HG03280 (cell line): ENCODE measurements at regions not wholly inside any gene's neighbourhood (a gene's known extent, or its start where the extent isn't known, plus 50 kb on each side); places are given as distances from the start of the nearest gene placed in this dataset.

Experiments used
- ATAC-seq: cut with Tn5 transposase; IDR thresholded peaks from one replicate; pipeline ENCODE4 v1.9.1; 2021; ENCODE audit warnings: mild to moderate bottlenecking, moderate library complexity; ENCODE audit not compliant: unreplicated experiment

DNA sequence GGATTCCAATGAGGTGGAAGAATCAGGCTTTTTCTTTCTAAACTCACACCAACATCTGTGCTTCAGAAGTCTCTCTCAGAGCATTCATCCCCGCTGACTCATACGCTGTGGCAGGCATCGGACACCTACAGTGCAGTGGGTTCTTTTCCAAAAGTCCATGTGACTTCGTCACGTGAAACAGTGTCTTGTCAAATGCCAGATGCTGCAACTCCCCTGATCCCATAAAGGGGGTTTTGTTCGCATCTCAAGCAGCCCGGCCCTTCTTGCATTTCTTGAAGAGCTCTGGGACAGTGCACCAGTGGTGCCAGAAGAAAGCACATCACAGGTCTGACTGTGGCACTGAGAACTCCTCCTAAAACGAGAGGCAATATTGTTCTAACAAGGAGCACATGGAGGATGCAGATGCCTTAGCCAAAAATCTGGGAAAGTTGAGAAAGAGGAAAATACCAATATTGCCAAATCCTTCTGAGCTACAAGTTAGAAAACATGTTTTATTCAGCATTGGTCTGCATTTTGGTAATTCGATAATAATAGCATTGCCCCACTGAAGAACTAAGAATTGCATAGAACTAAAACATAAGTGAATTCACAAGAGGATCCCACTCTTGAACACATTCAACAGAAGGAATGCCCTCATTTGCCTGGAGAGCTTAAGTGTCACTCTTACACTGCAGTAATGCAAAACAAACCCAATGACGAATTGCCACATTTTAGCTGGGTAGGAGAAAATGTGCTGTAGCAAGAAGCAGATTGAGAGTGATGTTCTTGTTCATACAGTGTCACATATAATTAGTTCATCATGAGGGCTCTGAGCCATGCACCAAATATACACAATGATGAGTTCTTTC, 204.4 kb downstream of the CXCL12 start:
- no peak for ATAC-seq

DNA sequence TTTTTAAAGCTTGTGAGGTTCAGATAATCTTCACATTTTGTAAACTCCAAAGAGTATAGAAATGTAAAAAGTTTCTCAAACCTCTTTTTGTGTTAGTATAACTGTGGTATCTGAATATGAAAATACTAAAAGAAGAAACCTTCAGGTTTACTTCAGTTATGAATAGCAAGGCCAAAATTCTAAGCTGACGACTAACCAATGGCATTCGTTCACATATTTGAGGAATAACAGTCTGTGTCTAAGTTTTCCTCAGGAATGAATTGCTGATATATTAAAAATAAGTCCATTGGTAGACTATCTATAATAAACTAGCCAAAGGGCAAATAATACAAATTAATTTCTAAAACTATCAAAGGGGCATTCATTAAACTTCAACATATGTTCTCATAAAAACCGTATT, 206.0 kb downstream of the CXCL12 start:
- ATAC-seq, result no peak

DNA sequence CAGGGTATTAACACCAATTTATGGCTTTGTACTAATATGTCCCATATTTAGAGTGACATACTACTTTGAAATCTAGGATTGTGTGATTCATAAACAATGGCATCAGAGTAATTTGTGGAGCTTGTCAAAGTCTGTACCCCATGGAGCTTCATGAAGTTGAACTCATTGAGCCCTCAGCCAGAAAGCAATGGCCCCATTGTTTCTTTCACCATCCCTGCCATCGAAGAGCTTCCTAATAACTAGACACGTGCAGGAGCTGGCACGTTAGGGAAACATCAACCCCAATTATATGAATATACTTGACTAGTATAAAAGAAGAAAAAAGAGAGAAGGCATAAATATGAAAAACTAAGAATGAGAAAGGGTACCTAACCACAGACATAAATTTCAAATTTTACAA, 206.6 kb downstream of the CXCL12 start:
- no peak for ATAC-seq

DNA sequence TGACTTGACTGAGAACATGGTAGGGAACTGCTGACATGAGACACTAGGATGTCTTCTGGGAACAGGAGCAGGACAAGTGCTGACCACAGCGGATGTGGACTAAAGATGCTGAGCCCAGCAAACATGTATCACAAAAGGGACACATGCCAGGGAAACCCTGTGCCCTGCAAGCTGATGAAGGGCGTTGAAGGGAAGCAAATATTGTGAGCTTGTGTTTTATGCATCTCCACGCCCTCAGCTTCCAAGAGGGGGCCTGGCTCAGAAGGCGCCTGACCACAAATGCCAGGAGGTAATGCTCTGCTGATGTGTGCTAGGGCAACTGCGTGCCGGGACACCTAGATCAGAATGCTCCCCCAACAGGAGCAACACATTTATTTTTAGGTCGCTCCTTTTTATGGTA, 207.3 kb downstream of the CXCL12 start:
- no peak for ATAC-seq

DNA sequence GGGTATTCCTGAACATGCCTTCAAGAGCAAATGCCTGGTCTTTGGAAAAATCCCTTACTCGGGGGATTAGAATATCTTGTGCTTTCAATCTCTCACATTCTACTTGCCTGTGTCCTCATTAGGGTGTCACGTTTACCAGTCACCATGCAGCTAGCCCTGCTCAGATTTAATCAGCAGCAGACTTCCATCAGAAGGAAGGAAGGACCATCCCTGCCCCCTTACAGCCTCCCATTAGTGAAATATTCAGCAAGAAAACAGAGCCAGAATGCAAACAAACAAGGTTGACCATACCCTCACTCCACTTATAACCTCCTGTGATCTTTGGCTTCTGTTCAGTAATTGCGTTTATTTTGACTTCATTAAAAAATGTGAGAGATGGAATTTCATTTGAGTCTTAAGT, 208.6 kb downstream of the CXCL12 start:
- no peak for ATAC-seq

DNA sequence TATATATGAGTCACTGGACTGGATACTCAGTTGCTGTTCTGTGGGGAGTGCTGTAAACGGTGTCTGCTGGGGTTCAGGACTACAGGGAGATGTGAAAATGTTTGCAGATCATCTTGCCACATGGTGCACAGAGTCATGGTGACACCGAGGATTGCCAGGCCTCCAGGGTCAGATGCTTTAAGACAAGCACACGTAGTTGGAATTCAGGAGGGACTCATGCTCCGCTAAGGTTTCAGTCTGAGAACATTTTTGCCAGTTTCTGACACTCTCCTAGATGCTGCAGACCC, 211.3 kb downstream of the CXCL12 start:
- no peak for ATAC-seq

DNA sequence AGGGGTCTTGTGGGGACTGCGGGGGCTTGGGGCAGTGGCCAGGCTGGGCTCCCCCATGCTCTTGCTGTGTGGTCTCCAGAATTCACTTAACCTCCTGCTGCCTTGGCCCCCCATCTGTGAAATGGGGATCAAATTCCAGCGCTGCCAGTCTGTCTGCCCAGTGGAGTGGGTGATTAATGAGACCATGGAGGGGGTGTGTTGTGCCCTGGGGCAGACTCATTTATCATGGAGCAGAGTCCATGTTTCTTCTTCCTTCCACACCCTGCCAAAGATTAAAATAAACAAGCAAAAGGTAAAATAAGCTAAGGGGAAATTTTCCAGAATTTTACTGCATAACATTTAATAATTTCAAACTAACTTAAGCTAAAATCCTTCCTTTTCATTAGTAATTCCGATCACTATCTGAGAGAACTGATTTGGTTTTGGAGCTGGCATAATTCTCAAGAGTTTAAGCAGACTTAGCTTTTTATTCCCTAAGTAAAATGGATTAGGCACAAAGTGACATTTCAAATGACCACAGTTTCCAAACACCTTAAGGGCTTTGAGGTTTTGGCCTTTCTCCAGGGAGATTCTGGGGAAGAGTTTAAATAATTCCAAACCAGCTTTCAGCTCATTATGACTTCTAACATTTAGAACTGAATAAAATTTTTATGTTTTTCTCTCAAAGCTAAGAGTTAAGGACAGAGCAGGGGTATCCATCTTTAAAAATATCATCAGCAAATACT, 211.9 kb downstream of the CXCL12 start:
- no peak for ATAC-seq

DNA sequence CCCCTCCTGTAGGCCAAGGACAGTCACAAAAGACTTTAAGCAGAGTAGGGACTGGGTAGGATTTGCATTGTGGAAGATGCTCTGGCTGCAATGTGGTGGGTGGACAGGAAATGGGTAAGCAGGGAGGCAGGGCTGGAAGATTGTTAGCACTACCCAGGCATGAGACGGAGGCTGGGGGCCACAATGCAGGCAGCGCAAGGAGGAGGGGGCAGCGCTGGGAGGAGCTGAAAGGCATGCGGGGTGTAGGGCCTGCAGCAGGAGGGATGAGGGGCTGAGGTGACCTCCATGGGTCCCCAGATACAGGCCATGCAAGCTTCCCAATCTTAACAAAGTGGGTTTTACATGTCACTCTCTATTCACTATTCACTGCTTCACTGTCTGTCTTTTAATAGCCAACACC, 213.1 kb downstream of the CXCL12 start:
- no peak for ATAC-seq

DNA sequence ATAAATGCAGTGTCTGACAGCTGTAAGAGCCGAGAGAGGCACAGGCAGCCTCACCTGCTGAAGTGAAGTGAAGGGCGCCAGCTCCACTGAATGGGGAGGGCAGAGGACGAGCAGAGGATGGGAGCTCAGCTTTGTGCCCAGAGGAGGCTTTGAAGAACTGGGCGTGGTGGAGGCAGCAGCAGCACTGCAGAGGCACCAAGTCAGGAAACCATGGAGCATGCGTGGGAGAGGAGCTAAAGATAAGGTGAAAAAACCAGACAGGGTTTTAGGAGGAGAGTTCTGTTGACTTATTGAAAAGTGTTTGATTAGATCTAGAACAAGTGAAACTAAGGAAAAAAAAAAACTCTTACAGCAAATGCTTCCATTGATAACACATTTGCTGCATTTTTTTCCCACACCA, 216.4 kb downstream of the CXCL12 start:
- ATAC-seq, result no peak

DNA sequence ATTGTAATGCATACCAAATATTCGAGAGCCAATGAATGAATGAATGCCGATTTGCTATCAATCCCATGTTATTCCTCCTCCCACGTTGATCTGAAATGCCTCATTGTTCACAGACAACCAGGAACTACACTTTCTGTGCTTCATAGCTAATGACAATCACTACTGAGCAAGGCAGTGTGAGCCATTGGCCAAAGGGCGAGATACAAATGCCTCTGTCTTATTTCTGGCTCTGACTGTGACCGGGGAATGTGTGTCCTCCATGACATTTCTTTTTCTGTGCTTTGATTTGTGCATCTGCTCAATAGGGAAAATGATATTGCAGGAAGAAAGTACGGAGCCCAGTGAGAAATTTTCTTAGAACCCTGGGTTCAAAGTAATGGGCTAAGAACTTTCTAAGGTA, 217.1 kb downstream of the CXCL12 start:
- ATAC-seq, result no peak

DNA sequence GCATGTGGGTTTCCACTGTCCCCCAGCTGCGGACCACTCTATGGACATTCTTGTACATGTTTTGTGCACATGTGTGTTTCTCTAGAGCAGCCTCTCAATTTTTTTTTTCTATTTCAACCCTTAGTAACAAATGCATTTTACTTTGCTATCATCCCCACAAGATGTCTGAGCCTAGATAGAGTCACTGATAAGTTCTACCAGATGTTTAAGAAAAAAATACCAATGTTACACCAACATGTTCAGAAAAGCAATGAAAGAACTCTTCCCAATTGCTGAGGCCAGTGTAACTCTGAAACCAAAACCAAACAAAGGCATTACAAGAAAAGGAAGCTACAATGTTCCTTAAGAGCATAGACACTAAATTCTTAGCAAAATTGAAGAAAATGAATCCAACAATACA, 218.5 kb downstream of the CXCL12 start:
- ATAC-seq, result no peak

DNA sequence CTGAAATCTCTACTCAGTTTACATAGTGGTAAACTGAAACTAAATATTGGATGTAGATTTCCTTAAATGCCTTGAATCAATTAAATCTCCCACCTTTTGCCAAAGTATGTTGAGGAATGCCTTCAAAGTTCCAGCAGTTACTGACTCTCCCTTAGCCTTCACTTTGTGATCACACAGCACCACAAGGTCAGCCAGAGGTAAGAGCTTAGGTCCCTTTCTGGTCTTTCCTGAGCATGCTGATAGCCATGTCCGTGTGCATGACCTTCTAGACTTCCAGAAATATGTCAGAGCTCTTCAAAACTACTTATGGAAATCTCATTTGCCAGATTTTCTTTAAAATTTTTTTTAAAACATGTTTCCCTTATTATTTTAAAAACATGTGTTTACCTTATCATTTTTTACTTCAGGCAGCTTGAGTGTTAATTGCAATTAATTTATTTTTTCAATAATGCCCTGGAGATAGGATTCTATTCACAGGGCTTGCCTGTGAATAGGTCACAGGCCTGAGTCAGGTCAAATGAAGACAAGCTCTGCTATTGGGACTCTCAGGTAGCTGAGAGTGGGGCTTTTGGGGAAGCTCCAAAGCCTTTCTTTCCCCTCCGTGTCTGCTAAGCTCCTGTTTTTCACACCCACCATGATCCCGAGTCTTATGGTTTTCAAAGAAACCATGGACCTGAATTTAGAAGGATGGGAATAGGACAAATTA, 220.5 kb downstream of the CXCL12 start:
- ATAC-seq, result no peak

DNA sequence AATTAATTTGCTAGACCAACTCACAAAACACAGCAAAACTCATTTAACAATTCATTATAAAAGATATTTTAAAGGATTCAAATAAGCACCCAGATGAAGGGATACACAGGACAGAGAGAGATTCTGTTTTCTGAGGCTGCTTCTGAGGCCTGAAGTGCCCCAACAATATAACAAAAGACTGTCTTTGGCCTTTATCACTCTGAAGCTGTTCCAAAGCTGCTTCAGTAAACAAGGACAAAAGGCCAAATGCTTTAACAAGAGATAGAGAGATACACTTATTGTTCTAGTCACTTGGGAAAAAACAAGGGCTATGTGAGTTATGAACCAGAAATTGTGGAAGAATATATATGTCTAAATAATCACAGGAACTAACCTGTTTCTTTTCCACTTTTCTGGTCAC, 223.7 kb downstream of the CXCL12 start:
- ATAC-seq, result no peak

DNA sequence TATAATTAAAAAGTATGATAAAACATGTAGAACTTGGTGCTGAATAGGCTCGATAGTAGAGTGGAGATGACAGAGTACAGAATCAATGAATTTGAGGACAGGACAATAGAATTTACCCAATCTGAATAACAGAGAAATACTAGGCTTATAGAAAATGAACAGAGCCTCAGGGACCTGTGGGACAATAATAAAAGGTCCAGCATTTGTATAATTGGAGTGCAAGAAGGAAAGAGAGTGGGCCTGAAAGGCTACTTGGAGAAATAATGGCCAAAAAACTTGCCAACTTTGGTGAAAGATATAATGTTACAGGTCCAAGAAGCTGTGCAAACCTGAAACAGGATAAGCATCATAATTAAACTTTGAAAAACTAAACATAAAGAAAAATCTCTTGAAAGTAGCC, 227.3 kb downstream of the CXCL12 start:
- ATAC-seq, result no peak

DNA sequence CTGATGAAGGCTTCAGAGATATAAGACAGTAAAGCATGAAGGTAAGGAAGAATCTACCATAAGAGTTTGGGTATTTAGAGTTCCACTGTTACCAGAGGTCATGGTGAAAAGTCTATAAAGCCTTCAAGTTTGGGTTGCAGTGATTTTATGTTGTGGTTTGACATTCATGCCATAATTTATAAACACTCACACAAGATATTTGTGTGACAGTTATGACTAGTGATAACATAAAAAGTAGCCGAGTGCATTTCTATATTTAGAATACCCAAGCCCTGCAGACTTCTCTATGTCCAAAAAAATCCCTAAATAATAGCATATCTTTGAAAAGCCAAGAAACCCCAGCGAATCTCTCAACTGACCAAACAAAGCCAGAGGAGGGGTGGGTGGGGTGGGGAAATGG, 229.9 kb downstream of the CXCL12 start:
- ATAC-seq, result no peak

DNA sequence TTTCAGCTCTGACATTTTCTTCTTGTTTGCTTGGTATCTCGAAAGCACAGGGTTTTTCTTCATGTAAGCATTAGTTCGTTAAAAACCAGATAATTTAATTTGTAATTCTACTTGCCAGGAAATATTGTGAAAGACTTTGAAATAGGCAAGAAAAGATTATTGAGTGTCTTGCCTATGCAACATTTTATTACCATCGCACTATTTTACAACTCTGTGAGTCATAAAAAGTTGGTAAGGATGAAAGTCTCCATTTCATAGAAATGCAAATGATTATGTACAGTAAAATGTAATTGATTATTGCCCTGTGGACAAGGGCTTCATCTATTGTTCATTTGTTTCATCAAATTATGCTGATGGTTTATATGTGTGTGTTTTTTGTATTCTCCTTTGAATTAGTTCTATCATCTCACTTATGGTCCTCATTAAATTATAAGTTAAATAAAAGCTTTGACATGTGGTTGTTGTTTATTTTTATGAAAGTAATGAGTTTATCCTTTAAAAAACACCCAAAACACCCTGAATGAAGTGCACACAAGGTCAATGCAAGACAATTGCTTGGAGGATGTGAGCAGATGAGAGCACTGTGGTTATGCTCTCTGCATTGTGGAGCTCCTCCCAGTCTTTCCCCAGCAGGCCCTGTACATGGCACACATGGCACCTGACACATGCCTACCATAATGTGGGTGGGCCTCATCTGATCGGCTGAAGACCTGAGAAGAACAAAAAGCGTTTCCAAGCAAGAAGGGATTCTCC, 230.8 kb downstream of the CXCL12 start:
- no peak for ATAC-seq

DNA sequence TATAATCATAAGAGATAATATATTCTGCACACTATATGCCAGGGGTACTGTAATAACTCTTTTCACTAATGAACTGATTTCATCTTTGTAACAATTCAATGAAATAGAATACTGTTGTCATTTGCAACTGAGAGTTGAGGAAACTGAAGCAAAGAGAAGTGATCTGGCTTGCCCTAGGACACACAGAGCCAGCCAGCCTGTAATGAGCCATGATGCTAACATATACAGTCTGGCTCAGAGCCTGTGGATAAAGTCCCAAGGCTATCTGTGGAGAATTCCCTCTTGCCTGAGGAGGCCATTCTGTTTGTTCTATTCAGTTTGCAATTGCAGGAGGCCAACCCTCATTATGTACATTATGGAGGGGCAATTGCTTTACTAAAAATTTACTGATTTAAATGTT, 241.3 kb downstream of the CXCL12 start:
- no peak for ATAC-seq

DNA sequence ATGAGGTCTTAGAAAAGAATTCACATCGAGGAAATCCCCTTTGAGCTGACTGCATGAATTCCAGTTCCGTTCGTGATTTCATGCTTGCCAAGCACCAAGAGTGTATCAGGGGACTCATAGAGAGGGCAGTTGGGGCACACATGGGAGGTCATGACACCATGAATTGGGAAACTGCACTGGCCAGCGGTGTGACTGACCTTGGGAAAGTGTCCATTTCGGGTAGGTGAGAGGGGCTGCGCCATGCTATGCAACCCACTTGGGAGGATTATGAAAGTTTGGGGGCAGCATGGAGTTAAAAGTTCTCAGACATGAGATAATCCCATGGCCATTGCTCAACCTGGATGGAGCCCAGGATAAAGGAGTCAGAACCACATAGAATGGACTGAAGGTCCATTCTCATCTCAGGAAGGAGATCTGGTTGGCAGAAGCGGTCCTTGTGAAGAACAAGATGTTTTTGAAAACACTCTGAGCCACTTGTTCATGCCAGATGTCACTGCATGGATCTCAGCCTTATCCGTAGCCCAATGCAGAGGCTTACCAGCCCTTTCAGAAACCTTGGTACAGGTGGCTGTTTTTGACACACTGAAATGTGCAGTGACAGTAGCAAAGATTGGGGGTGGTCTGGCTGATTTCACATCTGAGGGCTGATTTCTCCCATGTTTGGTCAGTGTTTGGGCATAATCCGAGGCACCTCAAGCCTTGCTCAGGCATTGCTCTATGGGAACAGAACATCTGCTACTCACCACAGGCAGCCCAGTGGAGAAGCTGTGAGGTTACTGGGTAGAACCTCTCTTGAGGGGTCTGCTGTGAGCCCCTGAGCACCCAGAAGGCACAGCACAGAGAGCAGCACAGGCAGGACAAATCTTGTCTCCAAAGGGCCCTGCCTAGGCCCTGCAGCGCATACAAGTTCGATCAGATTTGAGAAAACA, 252.3 kb downstream of the CXCL12 start:
- no peak for ATAC-seq

DNA sequence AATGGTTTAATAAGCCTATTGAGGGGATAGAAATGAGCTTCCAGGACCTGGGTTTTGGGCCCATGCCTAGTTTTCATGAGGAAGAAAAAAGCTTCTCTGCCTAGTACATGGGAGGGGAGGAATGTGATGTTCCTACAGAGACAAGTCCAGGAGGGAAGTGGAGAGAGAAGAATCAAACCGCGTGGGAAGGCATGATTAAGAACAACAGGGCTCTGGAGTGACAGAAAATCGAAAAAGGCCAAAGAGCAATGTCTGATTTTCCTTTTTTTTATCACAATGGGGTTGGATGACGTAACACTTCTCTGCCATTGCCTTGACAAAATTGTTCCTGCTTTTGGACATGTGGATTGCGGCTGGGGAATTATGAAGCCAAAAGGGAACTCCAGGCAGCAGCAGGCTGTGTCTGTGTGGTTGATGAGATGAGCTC, 258.6 kb downstream of the CXCL12 start:
- ATAC-seq, result no peak

DNA sequence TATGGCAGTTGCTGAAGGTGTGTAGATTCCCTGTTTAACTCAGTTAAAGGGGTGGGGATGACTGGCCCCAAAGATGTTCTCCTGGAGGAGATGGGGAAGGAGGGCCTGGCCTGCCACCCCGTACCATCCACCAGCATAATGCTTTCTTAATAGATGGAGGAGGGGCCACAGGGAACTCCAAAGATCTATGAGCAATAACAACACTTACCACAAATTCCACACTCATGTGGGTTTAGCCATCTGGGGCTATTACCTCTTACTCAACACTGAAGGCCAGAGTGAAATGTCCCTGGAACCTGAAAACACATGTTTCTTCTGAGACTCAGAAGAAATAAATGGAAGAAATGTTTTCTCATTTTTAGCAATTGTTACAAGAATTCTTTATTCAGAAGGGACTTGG, 259.0 kb downstream of the CXCL12 start:
- no peak for ATAC-seq
